ENCODE measurements at regions not wholly inside any gene's neighbourhood (a gene's known extent, or its start where the extent isn't known, plus 50 kb on each side); places are given as distances from the start of the nearest gene placed in this dataset.

DNA sequence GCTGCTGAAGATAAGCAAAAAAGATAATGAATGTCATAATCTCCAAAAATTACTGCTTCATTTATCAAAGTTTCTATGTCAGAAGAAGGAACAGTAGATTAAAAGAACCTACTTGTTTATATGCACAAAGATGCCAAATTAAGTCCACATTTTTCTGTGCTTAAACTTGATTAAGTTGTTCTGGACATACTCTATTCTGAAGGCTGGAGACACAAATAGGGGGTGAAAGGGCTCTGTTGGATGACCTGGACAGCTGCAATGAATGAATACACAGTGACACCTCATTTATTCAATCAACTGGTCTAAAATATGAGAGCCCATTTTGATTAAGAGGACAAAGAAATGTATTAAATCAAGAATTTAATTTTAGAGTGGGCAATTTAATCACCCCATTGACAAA, 276.3 kb upstream of the PCDH9 start:
- TF ChIP-seq POLR2A (IDR thresholded peaks at IDR 0.05; ENCODE audit: extremely low read depth, insufficient read length) (no peak), MYC (IDR thresholded peaks at IDR 0.05; ENCODE audit: low read depth, low read length) (no peak)
